Eye (tissue), 1 donor: ENCODE measurements at regions not wholly inside any gene's neighbourhood (a gene's known extent, or its start where the extent isn't known, plus 50 kb on each side); places are given as distances from the start of the nearest gene placed in this dataset.

Source experiments
- DNase-seq: peaks from one replicate; pipeline ENCODE4 v3.0.0-alpha.2; 2015

DNA sequence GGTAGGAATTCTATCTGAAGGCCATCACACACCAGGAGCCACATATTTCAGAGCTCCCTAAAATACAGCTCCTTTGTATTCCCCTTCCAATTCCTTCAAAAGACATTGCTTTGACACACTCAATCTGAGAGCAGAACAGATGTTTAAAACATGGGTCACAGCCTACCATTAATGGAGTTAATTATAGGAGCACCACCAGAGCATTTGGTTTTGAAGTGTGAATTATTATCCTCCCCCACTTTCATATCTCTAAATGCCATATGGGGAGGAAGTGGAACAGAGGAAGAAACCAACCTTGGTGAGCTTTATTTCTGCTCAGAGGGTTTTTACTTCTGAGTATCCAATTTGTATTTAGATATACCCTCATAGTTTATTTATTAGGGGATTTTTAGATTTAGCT, 50.7 kb upstream of the TNFRSF21 start:
- no peak for DNase-seq

- no peak for DNase-seq
Observed at GRCh38 chr6:47362857-47363461, 53.3 kb upstream of the TNFRSF21 start.

- no peak for DNase-seq
Observed at GRCh38 chr6:47363736-47364135, 54.0 kb upstream of the TNFRSF21 start.

- no peak for DNase-seq
Observed at GRCh38 chr6:47366335-47366890, 56.7 kb upstream of the TNFRSF21 start.

- DNase-seq: no peak
Observed at GRCh38 chr6:47371139-47371869, 61.6 kb upstream of the TNFRSF21 start.

GRCh38 chr6:47371870-47372255, 62.2 kb upstream of the TNFRSF21 start:
- DNase-seq: no peak

- DNase-seq: no peak
Observed at GRCh38 chr6:47372318-47372717, 62.6 kb upstream of the TNFRSF21 start.

DNA sequence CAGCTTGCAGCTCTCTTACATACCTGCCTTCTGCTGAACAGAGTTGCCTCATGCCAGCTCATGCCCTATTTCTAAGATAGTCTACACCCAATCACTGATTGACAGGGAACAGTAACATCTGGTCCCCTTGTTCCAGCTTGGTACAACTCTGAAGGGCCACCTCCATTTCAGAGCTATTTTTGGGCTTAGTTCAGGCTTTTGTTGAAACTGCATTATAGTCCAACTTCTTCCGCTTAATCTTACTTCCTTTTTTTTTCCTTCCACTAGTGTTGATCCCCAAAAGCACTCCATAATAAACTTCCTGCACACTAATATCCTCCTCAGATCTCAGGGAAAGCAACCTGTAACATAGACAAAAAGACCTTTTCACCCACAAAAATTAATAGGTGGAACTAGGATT, 65.7 kb upstream of the TNFRSF21 start:
- DNase-seq: no peak

DNA sequence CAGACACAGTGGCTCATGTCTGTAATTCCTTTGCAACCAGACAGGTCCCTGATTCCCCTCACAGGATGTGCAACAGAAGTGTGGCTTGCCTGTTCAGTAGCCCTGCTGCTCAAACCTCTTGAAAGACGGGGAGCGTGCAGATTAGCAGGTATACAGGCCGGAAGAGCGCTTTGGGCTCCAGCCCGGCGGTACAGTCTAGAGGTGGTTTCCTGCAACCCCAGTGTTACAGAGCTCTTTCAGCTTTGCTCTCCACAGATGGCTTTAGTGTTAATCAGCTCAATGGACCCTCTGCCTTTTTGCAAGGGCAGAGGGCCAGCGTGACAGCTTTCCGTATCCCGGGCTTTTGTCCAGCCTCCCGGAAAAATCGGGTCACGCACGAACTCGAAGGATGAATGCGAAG, 67.2 kb upstream of the TNFRSF21 start:
- DNase-seq: no peak

GRCh38 chr6:47377971-47378370, 68.3 kb upstream of the TNFRSF21 start:
- DNase-seq: no peak

DNA sequence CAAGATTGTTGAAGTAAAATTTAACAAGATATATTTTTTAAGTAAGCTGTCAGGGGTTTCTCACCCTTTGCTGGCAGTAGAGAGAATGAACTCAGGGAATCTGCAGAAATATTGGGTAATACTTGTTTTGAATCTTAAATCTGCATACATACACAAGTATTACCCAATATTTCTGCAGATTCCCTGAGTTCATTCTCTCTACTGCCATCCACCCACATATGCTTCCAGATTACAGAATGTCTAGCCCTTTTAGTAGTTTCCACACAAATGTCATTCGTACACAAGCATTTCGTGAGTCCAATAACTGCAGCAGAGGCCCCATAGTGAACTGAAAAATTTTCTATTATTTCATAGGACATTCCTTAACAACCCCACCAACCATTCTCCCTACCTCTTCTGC, 69.6 kb upstream of the TNFRSF21 start:
- DNase-seq: no peak

DNA sequence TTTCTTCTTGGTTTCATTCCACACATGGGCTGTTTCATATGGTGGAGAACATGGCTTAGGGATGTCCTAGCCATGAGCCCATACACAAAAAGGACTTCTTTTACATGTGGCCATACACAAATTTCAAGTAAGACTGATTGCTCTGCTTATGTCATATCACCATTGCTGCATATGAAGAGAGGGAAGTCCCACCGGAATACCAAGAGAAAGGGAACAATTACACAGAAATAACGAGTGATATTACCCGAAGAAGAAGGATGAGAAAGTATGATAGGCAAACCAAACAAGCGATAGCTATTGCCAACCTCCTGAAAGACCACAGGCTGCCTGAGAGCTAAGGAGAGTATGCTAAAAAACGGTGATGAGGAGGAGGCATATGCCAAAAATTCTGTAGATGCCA, 70.5 kb upstream of the TNFRSF21 start:
- no peak for DNase-seq

DNA sequence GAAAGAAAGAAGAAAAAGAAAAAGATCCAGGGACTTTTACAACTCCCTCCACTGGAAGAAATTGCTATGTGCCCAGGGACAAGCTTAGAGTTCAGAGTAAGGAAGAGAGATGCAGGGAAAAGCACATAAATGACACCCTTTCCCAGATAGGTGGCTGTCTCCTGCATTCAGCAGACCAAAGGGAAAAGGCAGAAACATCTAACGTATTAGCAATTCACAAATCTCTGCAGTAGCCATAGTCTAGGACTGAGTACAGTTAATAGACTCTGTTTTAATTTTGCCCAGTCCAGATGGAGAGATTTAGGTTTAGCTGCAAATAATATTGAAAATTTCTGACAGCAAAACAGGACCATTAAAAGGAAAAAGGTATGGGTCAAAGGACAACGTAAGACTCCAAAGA, 71.3 kb upstream of the TNFRSF21 start:
- DNase-seq: no peak

- no peak for DNase-seq
Observed at GRCh38 chr6:47383360-47383759, 73.7 kb upstream of the TNFRSF21 start.

DNA sequence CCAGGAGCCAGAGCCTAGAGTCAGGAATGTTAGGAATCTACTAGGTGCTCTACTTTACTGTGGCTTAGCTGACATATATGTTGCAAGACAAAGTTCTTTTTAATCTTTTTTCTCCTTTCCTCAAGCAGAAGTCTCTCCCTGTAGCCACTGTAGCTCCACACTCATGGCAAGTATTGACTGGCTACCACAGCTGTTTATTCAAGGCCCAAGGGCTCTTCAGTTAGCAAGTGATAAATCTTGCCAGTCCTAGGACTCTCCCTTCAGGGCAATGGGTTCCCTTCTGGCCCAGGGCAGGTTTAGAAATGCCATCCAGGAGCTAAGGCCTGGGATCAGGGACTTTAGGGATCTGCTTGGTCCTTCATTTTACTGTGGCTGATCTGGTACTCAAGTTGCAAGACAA, 82.0 kb upstream of the TNFRSF21 start:
- no peak for DNase-seq

- no peak for DNase-seq
Observed at GRCh38 chr6:47392251-47392650, 82.5 kb upstream of the TNFRSF21 start.

DNA sequence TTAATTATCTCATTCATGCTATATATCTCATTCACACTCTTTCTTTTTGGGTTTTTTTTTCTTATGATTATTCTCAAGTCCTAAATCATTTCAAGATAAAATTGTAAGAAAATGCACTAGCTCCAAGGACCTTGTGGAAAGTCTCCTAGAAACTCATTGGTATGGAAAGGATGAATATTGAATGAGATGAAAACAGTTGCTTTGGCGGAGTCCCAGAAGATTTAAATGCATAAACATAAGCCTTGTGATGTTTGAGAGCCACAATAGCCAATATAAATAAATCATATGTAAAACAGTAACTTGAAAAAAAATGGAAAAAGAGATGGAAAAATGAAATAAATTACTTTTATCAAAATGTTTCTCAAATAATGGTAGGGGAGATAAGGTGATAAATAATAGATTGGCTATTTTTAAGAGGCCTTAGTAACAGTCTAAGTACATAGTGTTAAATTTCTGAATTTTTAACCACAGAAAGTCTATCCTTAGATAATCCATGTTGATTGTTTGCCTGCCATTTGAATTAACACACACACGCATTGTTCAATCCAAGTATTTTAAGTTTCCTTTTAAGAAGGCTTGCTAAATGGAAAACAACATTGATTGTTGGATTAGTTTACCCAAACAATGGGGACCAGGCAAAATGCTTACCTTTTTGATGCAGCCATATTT, 81.1 kb upstream of the CD2AP start:
- peak; percentile 10 for DNase-seq

- DNase-seq: no peak
Observed at GRCh38 chr6:47400581-47400980, 77.0 kb upstream of the CD2AP start.

GRCh38 chr6:47402081-47402480, 75.5 kb upstream of the CD2AP start:
- peak; percentile 74 for DNase-seq

DNA sequence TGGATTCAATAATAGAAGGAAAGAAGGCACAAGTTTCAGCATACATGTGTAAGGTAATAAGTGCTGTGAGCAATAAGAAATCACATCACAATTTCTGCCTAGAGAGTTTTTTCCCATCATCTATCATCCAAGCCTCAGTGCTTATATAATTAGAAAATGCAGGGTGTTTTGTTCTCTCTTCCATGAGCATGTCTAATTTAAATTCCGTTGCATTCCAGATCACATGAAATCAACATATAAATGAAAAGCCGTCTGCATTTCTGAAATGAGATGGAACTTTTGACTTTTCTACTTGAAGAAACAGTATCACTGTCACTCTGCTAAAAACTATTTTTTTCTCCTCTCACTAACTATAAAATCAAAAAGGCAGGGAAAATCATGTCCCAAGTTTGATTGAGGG, 74.5 kb upstream of the CD2AP start:
- no peak for DNase-seq

GRCh38 chr6:47403801-47404200, 73.8 kb upstream of the CD2AP start:
- DNase-seq: no peak

GRCh38 chr6:47404435-47404834, 73.2 kb upstream of the CD2AP start:
- DNase-seq: no peak

- DNase-seq: no peak
Observed at GRCh38 chr6:47405273-47405672, 72.3 kb upstream of the CD2AP start.
